Activated naive CD8-positive, alpha-beta T cell treated with anti-CD3 and anti-CD28 coated beads, Interleukin-2, amount 50 U/mL, for 24 hours (primary cell): ENCODE measurements at regions not wholly inside any gene's neighbourhood (a gene's known extent, or its start where the extent isn't known, plus 50 kb on each side); places are given as distances from the start of the nearest gene placed in this dataset.
"Not testable (repeated sequence)": the region's sequence is repeated elsewhere in the genome, so short reads cannot be mapped to it uniquely, and the experiment has no call there.

ENCODE experiments used
- ATAC-seq: fragments of 150-1000 bp; cut with Tn5 transposase; one replicate; pipeline ENCODE4 v1.10.0; 2021
- DNase-seq: peaks from one replicate; pipeline ENCODE4 v3.0.0; 2021
- H3K27ac Mint-ChIP-seq: one replicate; pipeline ENCODE4 v1.8.0; 2021; ENCODE audit warnings: mild to moderate bottlenecking, mixed read lengths
- H3K27me3 Mint-ChIP-seq: one replicate; pipeline ENCODE4 v1.8.0; 2021; ENCODE audit warnings: mixed read lengths
- H3K36me3 Mint-ChIP-seq: one replicate; pipeline ENCODE4 v1.8.0; 2021; ENCODE audit warnings: low read depth, mixed read lengths
- H3K4me1 Mint-ChIP-seq: one replicate; pipeline ENCODE4 v1.8.0; 2021; ENCODE audit warnings: mixed read lengths
- H3K4me3 Mint-ChIP-seq: one replicate; pipeline ENCODE4 v1.8.0; 2021; ENCODE audit warnings: mild to moderate bottlenecking, moderate library complexity, mixed read lengths
- H3K9me3 Mint-ChIP-seq: one replicate; pipeline ENCODE4 v1.8.0; 2021; ENCODE audit warnings: mixed read lengths

GRCh38 chr10:10745291-10745690 is 272.4 kb upstream of the CELF2 start:
- Mint-ChIP-seq H3K36me3 (no peaks in the 10 kb centered on the region), H3K4me3 (no peak overlapping the region), H3K27me3 (peaks cover 6% of the 10 kb centered on the region), H3K9me3 (peaks cover 11% of the 10 kb centered on the region), H3K4me1 (no peaks in the 10 kb centered on the region), H3K27ac (no peak overlapping the region)
- ATAC-seq = no peak
- DNase-seq = no peak

- Mint-ChIP-seq H3K4me3 (no peak overlapping the region), H3K27ac (no peak overlapping the region), H3K36me3 (no peaks in the 10 kb centered on the region), H3K9me3 (no peaks in the 10 kb centered on the region), H3K4me1 (no peaks in the 10 kb centered on the region), H3K27me3 (peaks cover 2% of the 10 kb centered on the region)
- no peak for ATAC-seq
- DNase-seq = no peak
These were observed 262.2 kb upstream of the CELF2 start for GRCh38 chr10:10755490-10755889.

GRCh38 chr10:10758306-10758705 is 259.4 kb upstream of the CELF2 start:
- Mint-ChIP-seq H3K4me1 (no peaks in the 10 kb centered on the region), H3K4me3 (no peak overlapping the region), H3K9me3 (no peaks in the 10 kb centered on the region), H3K27me3 (no peaks in the 10 kb centered on the region), H3K36me3 (no peaks in the 10 kb centered on the region), H3K27ac (no peak overlapping the region)
- no peak for DNase-seq
- ATAC-seq = no peak

- H3K9me3 Mint-ChIP-seq, ATAC-seq, H3K4me3 Mint-ChIP-seq, H3K4me1 Mint-ChIP-seq, H3K36me3 Mint-ChIP-seq, H3K27me3 Mint-ChIP-seq, H3K27ac Mint-ChIP-seq, DNase-seq: not testable (repeated sequence)
These were observed 257.9 kb upstream of the CELF2 start for GRCh38 chr10:10759806-10760205.

GRCh38 chr10:10765017-10765416 is 252.7 kb upstream of the CELF2 start:
- H3K27me3 Mint-ChIP-seq = no peaks in the 10 kb centered on the region
- no peaks in the 10 kb centered on the region for H3K9me3 Mint-ChIP-seq
- no peak overlapping the region for H3K4me3 Mint-ChIP-seq
- H3K4me1 Mint-ChIP-seq = no peaks in the 10 kb centered on the region
- H3K27ac Mint-ChIP-seq = no peak overlapping the region
- DNase-seq = no peak
- H3K36me3 Mint-ChIP-seq = no peaks in the 10 kb centered on the region
- ATAC-seq = no peak

- ATAC-seq = no peak
- DNase-seq = no peak
- Mint-ChIP-seq H3K9me3 (no peaks in the 10 kb centered on the region), H3K27me3 (peaks cover 3% of the 10 kb centered on the region), H3K4me1 (no peaks in the 10 kb centered on the region), H3K4me3 (no peak overlapping the region), H3K27ac (no peak overlapping the region), H3K36me3 (no peaks in the 10 kb centered on the region)
These were observed 245.3 kb upstream of the CELF2 start for GRCh38 chr10:10772411-10772810.

- Mint-ChIP-seq H3K27me3 (peaks cover 4% of the 10 kb centered on the region), H3K4me1 (no peaks in the 10 kb centered on the region)
- no peak for ATAC-seq
These were observed 244.7 kb upstream of the CELF2 start for GRCh38 chr10:10772874-10773508.

GRCh38 chr10:10774416-10774815 is 243.3 kb upstream of the CELF2 start:
- H3K4me3 Mint-ChIP-seq = no peak overlapping the region
- peaks cover 6% of the 10 kb centered on the region for H3K27me3 Mint-ChIP-seq
- ATAC-seq (no peak), DNase-seq (no peak)
- no peak overlapping the region for H3K27ac Mint-ChIP-seq
- no peaks in the 10 kb centered on the region for H3K4me1 Mint-ChIP-seq
- H3K9me3 Mint-ChIP-seq = no peaks in the 10 kb centered on the region
- H3K36me3 Mint-ChIP-seq = no peaks in the 10 kb centered on the region

More at GRCh38 chr10:10772874-10773508, 244.7 kb upstream of the CELF2 start:
- Mint-ChIP-seq H3K4me3 (no peak overlapping the region), H3K9me3 (no peaks in the 10 kb centered on the region), H3K27ac (no peak overlapping the region), H3K36me3 (no peaks in the 10 kb centered on the region)
- no peak for DNase-seq

- Mint-ChIP-seq H3K27me3 (peaks cover 6% of the 10 kb centered on the region), H3K4me1 (no peaks in the 10 kb centered on the region), H3K27ac (no peak overlapping the region), H3K9me3 (no peaks in the 10 kb centered on the region), H3K4me3 (no peak overlapping the region), H3K36me3 (no peaks in the 10 kb centered on the region)
- no peak for ATAC-seq
- no peak for DNase-seq
These were observed 241.3 kb upstream of the CELF2 start for GRCh38 chr10:10776363-10776762.

GRCh38 chr10:10777279-10777678 is 240.4 kb upstream of the CELF2 start:
- Mint-ChIP-seq H3K9me3 (no peaks in the 10 kb centered on the region), H3K4me3 (no peak overlapping the region), H3K36me3 (no peaks in the 10 kb centered on the region), H3K4me1 (no peaks in the 10 kb centered on the region), H3K27ac (no peak overlapping the region), H3K27me3 (peaks cover 6% of the 10 kb centered on the region)
- DNase-seq (no peak), ATAC-seq (no peak)

- Mint-ChIP-seq H3K27me3 (peaks cover 8% of the 10 kb centered on the region), H3K36me3 (no peaks in the 10 kb centered on the region), H3K4me3 (no peak overlapping the region), H3K9me3 (no peaks in the 10 kb centered on the region), H3K4me1 (no peaks in the 10 kb centered on the region), H3K27ac (no peak overlapping the region)
- ATAC-seq (no peak), DNase-seq (no peak)
These were observed 239.9 kb upstream of the CELF2 start for GRCh38 chr10:10777723-10778122.

GRCh38 chr10:10778959-10779358 is 238.7 kb upstream of the CELF2 start:
- Mint-ChIP-seq H3K9me3 (no peaks in the 10 kb centered on the region), H3K4me3 (no peak overlapping the region), H3K27me3 (peaks cover 12% of the 10 kb centered on the region), H3K4me1 (no peaks in the 10 kb centered on the region), H3K27ac (no peak overlapping the region), H3K36me3 (no peaks in the 10 kb centered on the region)
- ATAC-seq (no peak), DNase-seq (no peak)

GRCh38 chr10:10779511-10779910 is 238.2 kb upstream of the CELF2 start:
- no peak for DNase-seq
- H3K4me3 Mint-ChIP-seq = no peak overlapping the region
- no peaks in the 10 kb centered on the region for H3K4me1 Mint-ChIP-seq
- peaks cover 14% of the 10 kb centered on the region for H3K27me3 Mint-ChIP-seq
- H3K36me3 Mint-ChIP-seq = no peaks in the 10 kb centered on the region
- no peaks in the 10 kb centered on the region for H3K9me3 Mint-ChIP-seq
- ATAC-seq = no peak
- H3K27ac Mint-ChIP-seq = no peak overlapping the region

- Mint-ChIP-seq H3K27me3 (peaks cover 18% of the 10 kb centered on the region), H3K4me1 (no peaks in the 10 kb centered on the region), H3K4me3 (no peak overlapping the region), H3K27ac (no peak overlapping the region), H3K9me3 (no peaks in the 10 kb centered on the region), H3K36me3 (no peaks in the 10 kb centered on the region)
- DNase-seq (no peak), ATAC-seq (no peak)
These were observed 236.9 kb upstream of the CELF2 start for GRCh38 chr10:10780746-10781145.

GRCh38 chr10:10782603-10783002 is 235.1 kb upstream of the CELF2 start:
- Mint-ChIP-seq H3K36me3 (no peaks in the 10 kb centered on the region), H3K27ac (no peak overlapping the region), H3K4me3 (no peak overlapping the region), H3K4me1 (no peaks in the 10 kb centered on the region), H3K9me3 (no peaks in the 10 kb centered on the region), H3K27me3 (peaks cover 16% of the 10 kb centered on the region)
- no peak for DNase-seq
- ATAC-seq = no peak

- no peaks in the 10 kb centered on the region for H3K4me1 Mint-ChIP-seq
- DNase-seq (no peak), ATAC-seq (no peak)
- no peaks in the 10 kb centered on the region for H3K36me3 Mint-ChIP-seq
- peaks cover 13% of the 10 kb centered on the region for H3K27me3 Mint-ChIP-seq
- H3K9me3 Mint-ChIP-seq = no peaks in the 10 kb centered on the region
- H3K4me3 Mint-ChIP-seq = no peak overlapping the region
- no peak overlapping the region for H3K27ac Mint-ChIP-seq
These were observed 232.0 kb upstream of the CELF2 start for GRCh38 chr10:10785627-10786026.
